ENCODE measurements at regions not wholly inside any gene's neighbourhood (a gene's known extent, or its start where the extent isn't known, plus 50 kb on each side); places are given as distances from the start of the nearest gene placed in this dataset.
"Not testable (repeated sequence)": the region's sequence is repeated elsewhere in the genome, so short reads cannot be mapped to it uniquely, and the experiment has no call there.

GRCh38 chr5:12661617-12662370, 757.5 kb upstream of the CTNND2 start:
- H3K4me3 ChIP-seq (replicated peaks; ENCODE audit: insufficient read depth, low read length): no peak overlapping the region
- H3K27me3 ChIP-seq (ENCODE audit: insufficient read depth, poor library complexity, severe bottlenecking): no peaks in the 10 kb centered on the region
- no peak for DNase-seq (ENCODE audit: low read depth in 1 of 2, low spot score in 1 of 2)
- no peak for TF ChIP-seq CTCF (IDR thresholded peaks at IDR 0.05; ENCODE audit: insufficient read depth, low read length)
- no peak for TF ChIP-seq GABPA (IDR thresholded peaks at IDR 0.05; ENCODE audit: low read depth)
- TF ChIP-seq SPI1 (IDR thresholded peaks at IDR 0.05; ENCODE audit: borderline replicate concordance, low read depth): no peak
- TF ChIP-seq REST (IDR thresholded peaks at IDR 0.05; ENCODE audit: insufficient replicate concordance, low read depth): no peak
- TF ChIP-seq POLR2AphosphoS5 (IDR thresholded peaks at IDR 0.05; ENCODE audit: low read depth): no peak
- no peak overlapping the region for H3K27ac ChIP-seq (replicated peaks)

GRCh38 chr5:12660279-12661107, 756.2 kb upstream of the CTNND2 start:
- H3K4me3 ChIP-seq (replicated peaks; ENCODE audit: insufficient read depth, low read length); DNase-seq (ENCODE audit: low read depth in 1 of 2, low spot score in 1 of 2); H3K27me3 ChIP-seq (ENCODE audit: insufficient read depth, poor library complexity, severe bottlenecking); H3K27ac ChIP-seq (replicated peaks): not testable (repeated sequence)

GRCh38 chr5:12659686-12660085, 755.4 kb upstream of the CTNND2 start:
- no peak for DNase-seq (ENCODE audit: low read depth in 1 of 2, low spot score in 1 of 2)
- H3K27ac ChIP-seq (replicated peaks): no peak overlapping the region
- H3K4me3 ChIP-seq (replicated peaks; ENCODE audit: insufficient read depth, low read length): no peak overlapping the region
- TF ChIP-seq SPI1 (IDR thresholded peaks at IDR 0.05; ENCODE audit: borderline replicate concordance, low read depth): no peak
- no peak for TF ChIP-seq CTCF (IDR thresholded peaks at IDR 0.05; ENCODE audit: insufficient read depth, low read length)
- no peak for TF ChIP-seq POLR2AphosphoS5 (IDR thresholded peaks at IDR 0.05; ENCODE audit: low read depth)
- TF ChIP-seq REST (IDR thresholded peaks at IDR 0.05; ENCODE audit: insufficient replicate concordance, low read depth): no peak
- TF ChIP-seq GABPA (IDR thresholded peaks at IDR 0.05; ENCODE audit: low read depth): no peak
- H3K27me3 ChIP-seq (ENCODE audit: insufficient read depth, poor library complexity, severe bottlenecking): no peaks in the 10 kb centered on the region

- no peak for DNase-seq (ENCODE audit: low read depth in 1 of 2, low spot score in 1 of 2)
- TF ChIP-seq REST (IDR thresholded peaks at IDR 0.05; ENCODE audit: insufficient replicate concordance, low read depth): no peak
- TF ChIP-seq CTCF (IDR thresholded peaks at IDR 0.05; ENCODE audit: insufficient read depth, low read length): no peak
- TF ChIP-seq POLR2AphosphoS5 (IDR thresholded peaks at IDR 0.05; ENCODE audit: low read depth): no peak
- TF ChIP-seq GABPA (IDR thresholded peaks at IDR 0.05; ENCODE audit: low read depth): no peak
- TF ChIP-seq SPI1 (IDR thresholded peaks at IDR 0.05; ENCODE audit: borderline replicate concordance, low read depth): no peak
- no peak overlapping the region for H3K27ac ChIP-seq (replicated peaks)
- H3K27me3 ChIP-seq (ENCODE audit: insufficient read depth, poor library complexity, severe bottlenecking): no peaks in the 10 kb centered on the region
- H3K4me3 ChIP-seq (replicated peaks; ENCODE audit: insufficient read depth, low read length): no peak overlapping the region
Observed at GRCh38 chr5:12658871-12659446, 754.7 kb upstream of the CTNND2 start.

- not testable (repeated sequence) for H3K4me3 ChIP-seq (replicated peaks; ENCODE audit: insufficient read depth, low read length); H3K27ac ChIP-seq (replicated peaks); H3K27me3 ChIP-seq (ENCODE audit: insufficient read depth, poor library complexity, severe bottlenecking); DNase-seq (ENCODE audit: low read depth in 1 of 2, low spot score in 1 of 2)
Observed at GRCh38 chr5:12657914-12658474, 753.7 kb upstream of the CTNND2 start.
